Neural cell (in vitro differentiated cells): ENCODE measurements at regions not wholly inside any gene's neighbourhood (a gene's known extent, or its start where the extent isn't known, plus 50 kb on each side); places are given as distances from the start of the nearest gene placed in this dataset.

Experiments
- EZH2 ChIP-seq: fragments of 200-600, 300-800 bp; shearing (Covaris generic), sonication (generic); IDR thresholded peaks from 2 replicates; pipeline ENCODE4 v1.6.1; 2014; ENCODE audit warnings: antibody characterized with exemption, low read length, borderline replicate concordance, mild to moderate bottlenecking; ENCODE audit not compliant: insufficient read depth, poor library complexity, severe bottlenecking
- POLR2AphosphoS5 ChIP-seq: IDR thresholded peaks from 2 replicates; pipeline ENCODE4 v1.6.1; 2012
- RAD21 ChIP-seq: fragments of 450-650 bp; conservative IDR thresholded peaks from 2 replicates; pipeline ENCODE4 v1.6.1; 2014; ENCODE audit warnings: antibody characterized with exemption, mild to moderate bottlenecking, moderate library complexity
- TF ChIP-seq, protein P1 (sequence below): fragments of 450-650 bp; IDR thresholded peaks from 2 replicates; pipeline ENCODE4 v1.5.1; 2014; ENCODE audit warnings: antibody characterized with exemption, mild to moderate bottlenecking, moderate library complexity; ENCODE audit not compliant: poor library complexity, severe bottlenecking
- TF ChIP-seq, protein P2 (sequence below): IDR thresholded peaks from 2 replicates; pipeline ENCODE4 v1.6.1; 2012; ENCODE audit warnings: borderline replicate concordance

DNA sequence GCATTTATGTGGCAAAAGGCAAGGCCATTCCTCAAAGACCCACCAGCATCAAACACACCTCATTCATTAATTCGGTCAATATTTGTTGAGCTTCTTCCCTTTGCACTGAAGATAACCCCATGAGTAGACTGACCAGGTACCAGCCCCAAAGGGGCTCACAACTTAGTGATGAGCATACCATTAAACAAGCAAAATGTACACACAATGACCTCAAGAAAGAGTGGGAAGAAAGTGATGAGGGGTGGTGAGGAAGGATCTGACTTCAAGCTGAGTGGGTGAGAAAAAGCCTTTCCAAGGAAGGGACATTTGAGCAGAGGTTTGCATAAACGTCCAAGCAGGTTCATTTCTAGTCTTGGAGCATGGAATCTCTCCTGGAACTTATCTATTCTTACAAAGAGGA lies 562.5 kb downstream of the TOX3 start:
- TF ChIP-seq POLR2AphosphoS5 = no peak
- TF ChIP-seq, protein P1, sequence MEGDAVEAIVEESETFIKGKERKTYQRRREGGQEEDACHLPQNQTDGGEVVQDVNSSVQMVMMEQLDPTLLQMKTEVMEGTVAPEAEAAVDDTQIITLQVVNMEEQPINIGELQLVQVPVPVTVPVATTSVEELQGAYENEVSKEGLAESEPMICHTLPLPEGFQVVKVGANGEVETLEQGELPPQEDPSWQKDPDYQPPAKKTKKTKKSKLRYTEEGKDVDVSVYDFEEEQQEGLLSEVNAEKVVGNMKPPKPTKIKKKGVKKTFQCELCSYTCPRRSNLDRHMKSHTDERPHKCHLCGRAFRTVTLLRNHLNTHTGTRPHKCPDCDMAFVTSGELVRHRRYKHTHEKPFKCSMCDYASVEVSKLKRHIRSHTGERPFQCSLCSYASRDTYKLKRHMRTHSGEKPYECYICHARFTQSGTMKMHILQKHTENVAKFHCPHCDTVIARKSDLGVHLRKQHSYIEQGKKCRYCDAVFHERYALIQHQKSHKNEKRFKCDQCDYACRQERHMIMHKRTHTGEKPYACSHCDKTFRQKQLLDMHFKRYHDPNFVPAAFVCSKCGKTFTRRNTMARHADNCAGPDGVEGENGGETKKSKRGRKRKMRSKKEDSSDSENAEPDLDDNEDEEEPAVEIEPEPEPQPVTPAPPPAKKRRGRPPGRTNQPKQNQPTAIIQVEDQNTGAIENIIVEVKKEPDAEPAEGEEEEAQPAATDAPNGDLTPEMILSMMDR = no peak
- TF ChIP-seq RAD21 = no peak
- TF ChIP-seq, protein P2, sequence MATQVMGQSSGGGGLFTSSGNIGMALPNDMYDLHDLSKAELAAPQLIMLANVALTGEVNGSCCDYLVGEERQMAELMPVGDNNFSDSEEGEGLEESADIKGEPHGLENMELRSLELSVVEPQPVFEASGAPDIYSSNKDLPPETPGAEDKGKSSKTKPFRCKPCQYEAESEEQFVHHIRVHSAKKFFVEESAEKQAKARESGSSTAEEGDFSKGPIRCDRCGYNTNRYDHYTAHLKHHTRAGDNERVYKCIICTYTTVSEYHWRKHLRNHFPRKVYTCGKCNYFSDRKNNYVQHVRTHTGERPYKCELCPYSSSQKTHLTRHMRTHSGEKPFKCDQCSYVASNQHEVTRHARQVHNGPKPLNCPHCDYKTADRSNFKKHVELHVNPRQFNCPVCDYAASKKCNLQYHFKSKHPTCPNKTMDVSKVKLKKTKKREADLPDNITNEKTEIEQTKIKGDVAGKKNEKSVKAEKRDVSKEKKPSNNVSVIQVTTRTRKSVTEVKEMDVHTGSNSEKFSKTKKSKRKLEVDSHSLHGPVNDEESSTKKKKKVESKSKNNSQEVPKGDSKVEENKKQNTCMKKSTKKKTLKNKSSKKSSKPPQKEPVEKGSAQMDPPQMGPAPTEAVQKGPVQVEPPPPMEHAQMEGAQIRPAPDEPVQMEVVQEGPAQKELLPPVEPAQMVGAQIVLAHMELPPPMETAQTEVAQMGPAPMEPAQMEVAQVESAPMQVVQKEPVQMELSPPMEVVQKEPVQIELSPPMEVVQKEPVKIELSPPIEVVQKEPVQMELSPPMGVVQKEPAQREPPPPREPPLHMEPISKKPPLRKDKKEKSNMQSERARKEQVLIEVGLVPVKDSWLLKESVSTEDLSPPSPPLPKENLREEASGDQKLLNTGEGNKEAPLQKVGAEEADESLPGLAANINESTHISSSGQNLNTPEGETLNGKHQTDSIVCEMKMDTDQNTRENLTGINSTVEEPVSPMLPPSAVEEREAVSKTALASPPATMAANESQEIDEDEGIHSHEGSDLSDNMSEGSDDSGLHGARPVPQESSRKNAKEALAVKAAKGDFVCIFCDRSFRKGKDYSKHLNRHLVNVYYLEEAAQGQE = no peak
- no peak for TF ChIP-seq EZH2
